GM19351 (cell line): ENCODE measurements at regions not wholly inside any gene's neighbourhood (a gene's known extent, or its start where the extent isn't known, plus 50 kb on each side); places are given as distances from the start of the nearest gene placed in this dataset.
"Not testable (repeated sequence)": the region's sequence is repeated elsewhere in the genome, so short reads cannot be mapped to it uniquely, and the experiment has no call there.

Experiments used
- ATAC-seq: cut with Tn5 transposase; IDR thresholded peaks from one replicate; pipeline ENCODE4 v1.9.1; 2021; ENCODE audit warnings: mild to moderate bottlenecking, moderate library complexity; ENCODE audit not compliant: unreplicated experiment

DNA sequence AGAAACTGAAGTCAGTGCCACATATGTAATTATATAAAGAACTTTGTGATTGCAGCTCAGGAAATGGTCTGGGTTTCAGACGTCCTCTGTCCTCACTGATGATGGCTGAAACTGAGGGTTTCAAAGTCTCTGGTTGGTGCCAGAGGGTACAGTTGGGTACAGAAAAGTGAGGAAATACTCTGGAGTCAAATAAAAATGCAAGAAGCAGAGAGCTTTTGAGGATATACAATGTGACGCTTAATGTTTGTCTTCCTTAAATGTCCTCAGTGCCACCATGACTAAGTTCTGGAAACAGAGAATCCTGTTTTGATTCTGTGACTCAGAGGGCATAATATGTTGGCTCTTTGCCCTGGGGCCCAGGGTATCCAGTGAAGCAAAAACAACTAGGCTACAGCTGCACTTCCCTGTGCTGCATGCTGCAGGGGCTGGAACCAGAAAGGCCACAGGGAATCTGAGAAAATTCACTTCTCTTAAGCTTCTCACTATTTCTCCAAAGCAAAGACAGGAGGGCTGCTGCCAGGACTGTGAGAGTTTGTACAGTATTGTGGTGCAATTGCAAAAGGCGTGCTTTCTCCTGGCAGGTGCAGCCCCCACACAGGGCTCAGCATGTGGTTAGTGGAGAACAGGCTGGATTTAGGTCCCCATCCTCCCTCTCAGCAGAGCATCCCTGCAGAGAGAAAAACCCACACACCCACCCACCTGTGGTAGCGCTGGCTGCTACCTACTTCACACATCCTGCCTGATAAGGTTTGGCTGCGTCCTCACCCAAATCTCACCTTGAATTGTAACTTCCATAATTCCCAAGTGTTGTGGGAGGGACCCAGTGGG lies 169.5 kb upstream of the SVIL start:
- ATAC-seq = no peak

DNA sequence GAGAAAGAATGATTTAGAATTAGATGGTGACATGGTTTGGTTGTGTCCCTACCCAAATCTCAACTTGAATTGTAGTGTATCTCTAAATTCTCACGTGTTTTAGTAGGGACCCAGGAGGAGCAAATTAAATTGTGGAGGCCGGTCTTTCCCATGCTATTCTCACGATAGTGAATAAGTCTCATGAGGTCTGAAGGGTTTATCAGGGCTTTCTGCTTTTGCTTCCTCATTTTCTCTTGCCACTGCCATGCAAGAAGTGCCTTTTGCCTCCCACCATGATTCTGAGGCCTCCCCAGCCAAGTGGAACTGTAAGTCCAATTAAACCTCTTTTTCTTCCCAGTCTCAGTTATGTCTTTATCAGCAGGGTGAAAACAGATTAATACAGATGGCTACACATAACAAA lies 167.4 kb upstream of the SVIL start:
- ATAC-seq = no peak

GRCh38 chr10:29798921-29799690 lies 164.3 kb upstream of the SVIL start:
- ATAC-seq = no peak

GRCh38 chr10:29797616-29798015 lies 162.8 kb upstream of the SVIL start:
- ATAC-seq = no peak

DNA sequence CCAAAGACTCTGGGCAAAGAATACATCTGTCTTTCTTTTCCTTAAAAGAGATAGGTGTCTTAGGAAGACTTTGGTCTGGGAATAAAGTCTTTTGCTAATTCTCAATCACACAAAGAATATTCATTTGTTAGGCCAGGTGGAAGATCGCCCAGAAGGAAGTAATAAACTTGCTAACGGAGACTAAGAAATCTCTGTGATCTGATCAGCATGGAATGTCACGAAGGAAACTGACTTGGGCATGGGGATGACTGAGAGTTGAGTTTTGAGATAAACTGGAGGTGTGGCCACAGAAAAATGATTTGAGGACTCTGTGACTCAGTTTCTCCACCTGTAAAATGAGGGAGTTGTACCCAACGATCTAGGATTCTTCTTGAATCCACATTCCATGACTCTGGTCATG lies 161.1 kb upstream of the SVIL start:
- ATAC-seq = no peak

DNA sequence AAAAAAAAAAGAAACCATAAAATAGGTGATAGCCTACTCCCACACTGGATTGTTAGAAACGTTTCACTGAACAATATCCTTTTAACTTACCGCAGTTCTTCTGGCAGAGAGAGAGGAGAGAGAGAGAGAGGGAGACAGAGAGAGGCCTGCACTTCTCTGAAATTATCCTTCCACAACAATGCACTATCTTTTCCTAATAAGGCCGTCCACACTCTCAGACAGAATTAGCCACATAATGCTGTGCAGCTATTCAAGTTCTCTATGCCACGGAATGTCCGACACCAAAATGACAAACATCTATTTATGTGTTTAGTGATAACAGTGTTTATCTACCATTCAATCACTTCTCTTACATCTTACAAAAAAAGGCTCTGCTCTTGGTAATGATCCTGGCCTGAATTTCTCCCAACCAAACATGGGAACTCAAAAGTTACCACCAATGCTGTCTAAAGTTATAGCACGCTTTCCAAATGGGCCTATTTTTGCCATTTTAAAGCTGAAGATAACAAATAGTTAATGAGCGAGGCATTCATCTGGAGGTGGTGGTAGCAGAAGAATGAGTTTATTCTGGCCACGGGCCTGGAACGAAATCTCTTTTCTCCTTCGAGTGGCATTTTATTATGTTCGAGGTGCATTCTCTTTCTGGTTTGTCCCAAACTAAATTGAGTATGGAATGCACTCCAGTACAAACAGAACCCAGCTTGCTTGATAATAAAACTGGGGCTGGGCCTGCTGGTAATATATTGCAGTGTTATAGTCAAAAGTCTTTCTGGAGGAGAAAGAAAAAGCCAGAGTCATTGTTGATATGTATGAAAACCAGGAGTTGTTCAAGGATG lies 160.2 kb upstream of the SVIL start:
- ATAC-seq = no peak

DNA sequence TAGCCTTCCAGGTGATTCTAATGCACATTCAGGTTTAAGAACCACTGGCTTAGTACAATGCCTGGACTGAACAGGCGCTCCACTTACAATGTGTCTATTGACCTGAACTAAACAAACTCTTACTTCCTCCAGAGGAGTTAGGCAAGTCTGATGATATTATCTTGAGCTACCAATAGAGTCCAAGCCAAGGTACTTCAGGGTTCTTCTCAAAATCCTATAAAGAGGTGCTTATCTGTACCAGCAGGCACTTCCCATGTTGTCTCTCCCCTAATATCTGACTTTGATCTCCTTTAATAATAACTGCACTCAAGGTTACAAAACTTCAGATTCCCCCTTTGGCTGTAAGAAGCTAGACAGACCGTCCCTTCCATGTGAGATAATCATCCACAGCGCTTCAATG lies 157.0 kb upstream of the SVIL start:
- ATAC-seq = no peak

- no peak for ATAC-seq
These were observed 155.4 kb upstream of the SVIL start for GRCh38 chr10:29790207-29790606.

DNA sequence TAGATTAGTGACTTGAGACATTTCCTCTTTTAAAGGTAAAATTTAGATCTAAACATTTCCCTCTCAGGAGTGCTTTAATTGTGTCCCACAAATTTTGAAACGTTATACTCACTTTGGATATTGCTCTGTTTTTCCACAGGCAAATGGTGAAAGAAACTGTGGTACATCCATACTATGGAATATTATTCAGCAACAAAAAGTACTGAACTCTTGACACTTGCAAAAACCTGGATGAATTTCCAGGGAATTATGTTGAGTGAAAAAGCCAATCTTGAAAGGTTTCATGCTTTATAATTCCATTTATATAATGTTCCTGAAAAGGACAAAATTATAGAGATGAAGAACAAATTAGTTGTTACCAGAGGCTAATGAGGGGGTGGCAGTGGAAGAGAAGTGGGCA lies 153.3 kb upstream of the SVIL start:
- ATAC-seq = no peak

- no peak for ATAC-seq
These were observed 150.9 kb upstream of the SVIL start for GRCh38 chr10:29785701-29786100.

GRCh38 chr10:29784175-29784773 lies 149.5 kb upstream of the SVIL start:
- no peak for ATAC-seq

DNA sequence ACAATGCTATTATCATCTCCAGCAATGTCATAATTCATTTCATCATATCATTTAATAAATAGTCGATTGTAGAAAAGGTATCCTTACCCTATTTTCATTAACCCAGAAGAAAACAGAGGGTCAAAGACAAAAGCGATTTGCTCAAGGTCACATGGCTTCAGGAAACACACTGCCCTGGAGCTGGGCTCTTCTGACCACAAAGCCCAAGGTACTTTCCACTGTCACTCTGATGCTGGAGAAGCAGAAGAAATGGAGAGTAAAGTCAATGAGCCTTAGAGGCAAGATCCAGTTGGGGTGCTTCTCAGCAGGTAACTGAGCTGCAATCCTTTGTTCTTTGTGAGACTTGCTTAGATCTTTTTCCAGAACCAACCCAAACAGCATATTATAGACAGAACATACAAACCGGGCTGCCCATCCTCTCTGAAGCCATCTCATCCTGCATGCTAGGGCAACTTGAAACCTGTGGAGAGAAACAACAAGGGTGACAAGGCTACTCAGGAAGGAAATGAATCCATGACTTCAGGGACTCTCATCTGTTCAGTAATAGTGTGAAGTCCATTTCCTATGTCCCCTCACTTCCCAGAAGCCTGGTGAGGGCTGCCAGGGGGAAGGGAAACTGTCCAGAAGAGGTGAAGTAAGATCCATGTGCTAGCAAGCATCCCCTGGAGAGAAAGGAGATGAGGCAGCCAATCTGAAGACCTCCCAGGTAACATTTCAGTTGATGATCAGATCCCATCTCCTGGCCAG lies 148.6 kb upstream of the SVIL start:
- no peak for ATAC-seq

DNA sequence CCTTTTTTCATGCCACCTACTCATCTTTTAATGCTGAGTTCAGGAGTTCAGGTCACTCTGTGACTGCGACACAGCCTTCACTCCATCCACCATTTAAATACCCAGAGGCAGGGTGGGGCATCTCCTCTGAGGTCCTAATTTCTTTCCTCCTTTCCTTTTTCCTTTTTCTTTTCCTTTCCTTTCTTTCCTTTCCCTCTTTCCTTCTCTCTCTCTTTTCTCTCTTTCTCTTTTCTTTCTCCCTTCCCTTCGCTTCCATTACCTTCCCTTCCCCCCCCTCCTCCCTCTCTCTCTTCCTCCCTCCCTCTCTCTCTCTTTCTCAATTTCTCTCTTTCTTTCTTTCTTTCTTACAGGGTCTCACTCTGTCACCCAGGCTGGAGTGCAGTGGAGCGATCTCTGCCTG lies 145.9 kb upstream of the SVIL start:
- no peak for ATAC-seq

DNA sequence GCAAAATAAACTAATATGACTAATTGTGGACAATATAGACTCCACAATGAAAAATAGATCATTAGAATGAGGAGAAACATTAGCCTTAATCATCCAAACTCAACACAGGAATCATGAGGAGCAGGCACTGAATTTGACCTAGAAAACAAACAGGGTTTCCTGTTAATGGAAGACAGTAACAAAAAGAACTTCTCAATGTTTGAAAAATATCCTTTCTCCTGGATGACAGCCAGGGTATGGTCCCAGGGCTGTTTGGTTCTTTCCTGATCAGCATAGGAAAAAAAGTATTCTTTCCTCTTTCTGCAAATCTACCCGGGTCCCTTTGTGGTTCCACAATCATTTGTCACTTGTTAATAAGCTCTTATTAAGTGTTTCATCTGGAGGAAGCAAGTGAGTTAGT lies 145.3 kb upstream of the SVIL start:
- no peak for ATAC-seq

- no peak for ATAC-seq
These were observed 141.5 kb upstream of the SVIL start for GRCh38 chr10:29776246-29776645.

GRCh38 chr10:29774475-29774874 lies 139.7 kb upstream of the SVIL start:
- ATAC-seq = no peak

DNA sequence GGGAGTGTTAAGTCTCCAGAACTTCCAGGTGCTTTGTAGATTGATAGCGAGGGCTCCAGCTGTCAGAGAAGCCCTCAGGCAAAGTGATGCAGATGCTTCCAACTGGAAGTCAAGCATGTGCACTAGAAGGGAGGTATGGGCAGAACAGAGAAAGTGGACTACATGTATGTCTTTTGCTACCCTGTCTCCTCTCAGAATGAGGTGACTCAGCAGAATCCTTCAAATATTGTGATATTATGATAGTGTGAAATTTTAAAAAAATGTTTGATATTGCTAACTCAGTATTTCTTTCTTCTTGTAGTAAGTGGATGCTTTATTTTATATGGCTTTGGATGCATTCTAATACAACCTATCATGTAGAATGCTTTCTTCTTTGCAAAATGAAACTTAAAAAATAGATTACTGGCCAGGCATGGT lies 138.9 kb upstream of the SVIL start:
- no peak for ATAC-seq

- ATAC-seq = no peak
These were observed 137.6 kb upstream of the SVIL start for GRCh38 chr10:29772403-29772802.

DNA sequence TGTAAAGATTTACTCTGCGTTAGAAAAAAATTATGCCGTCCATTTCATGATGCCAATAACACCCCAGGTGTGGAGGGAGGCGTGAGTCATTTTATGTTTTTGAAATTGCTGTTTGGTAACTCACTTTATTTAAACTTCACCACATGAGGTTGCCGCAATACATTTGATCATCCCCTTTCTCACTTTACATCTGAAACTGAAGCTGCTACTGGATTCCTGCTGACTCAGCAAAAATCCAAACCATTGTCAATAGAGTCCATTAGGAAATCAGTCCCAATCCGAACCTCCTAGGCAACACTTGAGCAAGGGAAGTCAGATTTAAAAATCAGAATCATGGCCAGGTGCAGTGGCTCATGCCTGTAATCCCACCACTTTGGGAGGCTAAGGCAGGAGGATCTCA lies 136.6 kb upstream of the SVIL start:
- no peak for ATAC-seq

DNA sequence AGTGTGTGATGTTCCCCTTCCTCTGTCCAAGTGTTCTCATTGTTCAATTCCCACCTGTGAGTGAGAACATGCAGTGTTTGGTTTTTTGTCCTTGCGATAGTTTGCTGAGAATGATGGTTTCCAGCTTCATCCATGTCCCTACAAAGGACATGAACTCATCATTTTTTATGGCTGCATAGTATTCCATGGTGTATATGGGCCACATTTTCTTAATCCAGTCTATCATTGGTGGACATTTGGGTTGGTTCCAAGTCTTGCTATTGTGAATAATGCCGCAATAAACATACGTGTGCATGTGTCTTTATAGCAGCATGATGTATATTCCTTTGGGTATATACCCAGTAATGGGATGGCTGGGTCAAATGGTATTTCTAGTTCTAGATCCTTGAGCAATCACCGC lies 134.5 kb upstream of the SVIL start:
- not testable (repeated sequence) for ATAC-seq
